Fibroblast of pulmonary artery (primary cell): ENCODE measurements at regions not wholly inside any gene's neighbourhood (a gene's known extent, or its start where the extent isn't known, plus 50 kb on each side); places are given as distances from the start of the nearest gene placed in this dataset.

Experiments used
- DNase-seq: peaks from one replicate; pipeline ENCODE4 v3.0.0-alpha.2; 2010; ENCODE audit warnings: low read depth
- H3K4me3 ChIP-seq: replicated peaks from 2 replicates; pipeline ENCODE4 v1.5.1; 2011; ENCODE audit warnings: low read depth, mild to moderate bottlenecking, control low read depth, low read length, moderate library complexity
- CTCF ChIP-seq: IDR thresholded peaks from 2 replicates; pipeline ENCODE4 v1.5.1; 2011; ENCODE audit warnings: mild to moderate bottlenecking, control low read depth, low read length, inconsistent platforms; ENCODE audit errors: missing control alignments

GRCh38 chr17:53525590-53525989 is 297.1 kb upstream of the KIF2B start:
- no peak for TF ChIP-seq CTCF

GRCh38 chr17:53516636-53517035 is 306.1 kb upstream of the KIF2B start:
- TF ChIP-seq CTCF, result peak; percentile 28
- peak; percentile 23 for DNase-seq

More at GRCh38 chr17:53525590-53525989, 297.1 kb upstream of the KIF2B start:
- no peak overlapping the region for H3K4me3 ChIP-seq
- DNase-seq, result no peak

GRCh38 chr17:53499277-53499676 is 323.4 kb upstream of the KIF2B start:
- H3K4me3 ChIP-seq, result no peak overlapping the region
- TF ChIP-seq CTCF, result no peak
- DNase-seq, result no peak

More at GRCh38 chr17:53516636-53517035, 306.1 kb upstream of the KIF2B start:
- no peak overlapping the region for H3K4me3 ChIP-seq

GRCh38 chr17:53496356-53496755 is 326.4 kb upstream of the KIF2B start:
- DNase-seq, result no peak
- TF ChIP-seq CTCF, result no peak
- H3K4me3 ChIP-seq, result no peak overlapping the region

- TF ChIP-seq CTCF, result no peak
- no peak overlapping the region for H3K4me3 ChIP-seq
- no peak for DNase-seq
Measured at GRCh38 chr17:53492532-53492931, 330.2 kb upstream of the KIF2B start.

- no peak overlapping the region for H3K4me3 ChIP-seq
- TF ChIP-seq CTCF, result no peak
- DNase-seq, result no peak
Measured at GRCh38 chr17:53490447-53490968, 332.2 kb upstream of the KIF2B start.

- DNase-seq, result no peak
- no peak overlapping the region for H3K4me3 ChIP-seq
- no peak for TF ChIP-seq CTCF
Measured at GRCh38 chr17:53483704-53484103, 339.0 kb upstream of the KIF2B start.
